ENCODE measurements at regions not wholly inside any gene's neighbourhood (a gene's known extent, or its start where the extent isn't known, plus 50 kb on each side); places are given as distances from the start of the nearest gene placed in this dataset.

DNA sequence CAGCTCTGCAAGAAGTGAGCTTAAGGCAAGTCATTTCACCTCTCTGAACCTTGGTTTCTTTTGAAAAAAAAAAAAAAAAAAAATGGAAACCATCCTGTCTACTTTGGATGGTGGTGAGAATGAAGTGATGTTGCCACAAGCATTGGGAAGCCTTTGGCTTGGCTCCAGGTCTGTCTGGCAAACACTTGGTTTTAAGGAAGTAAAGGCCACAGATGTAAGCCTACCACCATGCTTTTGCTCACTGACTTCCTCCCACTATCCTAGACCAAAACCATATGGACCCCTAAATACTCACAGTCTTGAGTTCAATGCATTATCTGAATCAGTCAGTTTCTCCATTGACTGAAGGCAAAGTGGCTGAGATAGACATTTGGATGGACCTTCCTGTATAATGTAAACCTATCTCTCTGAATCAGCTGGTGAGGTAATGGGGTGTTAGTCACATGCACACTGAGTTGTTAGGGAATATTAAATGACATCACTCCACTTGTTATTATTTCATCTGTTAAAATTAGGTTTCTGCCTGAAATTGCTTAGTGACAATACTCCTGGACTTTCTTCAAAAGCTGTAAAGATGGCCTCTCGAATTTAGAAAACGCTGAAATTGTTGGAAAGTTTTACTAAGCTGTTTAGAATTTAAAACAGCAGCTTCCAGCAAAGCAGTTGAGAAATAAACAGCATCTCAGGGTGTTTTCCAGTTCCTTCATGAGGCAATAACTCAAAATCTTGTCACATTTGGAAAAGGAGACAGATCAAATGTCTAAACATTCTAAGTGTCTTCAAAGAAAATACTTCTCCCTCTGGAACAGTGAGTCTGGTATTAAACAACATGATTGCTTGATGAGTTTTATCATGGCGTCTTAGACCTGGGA, 833.5 kb downstream of the DHX35 start:
- no peak for DNase-seq

DNA sequence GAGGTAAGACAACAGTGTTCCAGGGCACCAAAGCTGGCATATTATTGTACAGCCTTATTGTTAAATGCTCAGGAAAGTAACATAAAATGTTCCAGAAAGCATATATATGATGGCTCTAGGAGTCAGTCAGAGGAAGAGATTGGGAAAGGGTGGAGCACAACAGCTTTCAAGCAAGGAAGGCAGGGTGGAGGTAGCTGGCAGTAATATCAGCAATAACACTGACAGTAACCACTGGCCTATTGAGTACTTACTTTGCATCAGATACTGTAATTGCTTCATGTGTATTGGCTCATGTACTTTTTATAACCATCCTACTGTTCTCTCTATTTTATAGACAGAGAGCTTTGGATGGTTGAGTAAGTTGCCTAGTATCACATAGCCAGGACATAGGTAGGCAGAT, 830.2 kb downstream of the DHX35 start:
- DNase-seq, result no peak

- no peak for DNase-seq
Observed at GRCh38 chr20:39789411-39789810, 827.3 kb downstream of the DHX35 start.

GRCh38 chr20:39785252-39785917, 823.2 kb downstream of the DHX35 start:
- DNase-seq, result no peak

- DNase-seq, result no peak
Observed at GRCh38 chr20:39784693-39785092, 822.5 kb downstream of the DHX35 start.

DNA sequence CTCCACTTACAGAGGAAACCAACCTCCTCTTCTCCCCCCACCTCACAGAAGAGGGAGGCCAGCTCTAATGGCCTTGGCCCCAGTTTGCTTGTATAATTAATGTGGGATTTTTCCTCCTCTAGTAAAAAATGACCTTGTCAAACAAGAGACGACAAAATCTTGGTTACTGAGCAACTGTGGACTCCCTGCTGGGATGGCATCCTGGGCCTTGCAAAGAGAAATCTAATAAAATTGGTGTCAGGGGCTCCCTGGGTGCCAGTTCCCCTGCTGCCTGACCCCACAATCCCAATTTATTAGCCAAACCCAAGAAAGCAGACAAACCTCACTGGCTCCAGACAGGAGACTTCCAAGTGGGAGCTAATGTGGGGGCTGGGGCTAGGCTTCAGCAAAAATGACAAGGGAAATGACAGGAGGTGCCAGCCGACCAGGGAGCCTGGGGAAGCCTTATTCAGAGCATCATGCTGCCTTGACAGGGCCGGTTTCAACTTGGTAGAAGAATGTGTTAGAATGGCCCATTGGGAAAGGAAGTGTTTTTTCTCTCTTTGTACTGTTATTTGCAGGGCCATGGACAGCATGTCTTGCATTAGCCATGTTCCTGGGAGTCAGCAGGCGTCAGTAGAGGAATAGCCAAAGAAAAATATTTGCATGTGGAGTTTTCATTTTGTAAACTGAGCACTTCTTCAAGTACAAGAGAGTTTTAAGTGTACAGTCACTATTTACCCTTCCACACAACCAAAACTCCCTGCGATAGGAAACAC, 816.9 kb downstream of the DHX35 start:
- no peak for DNase-seq

DNA sequence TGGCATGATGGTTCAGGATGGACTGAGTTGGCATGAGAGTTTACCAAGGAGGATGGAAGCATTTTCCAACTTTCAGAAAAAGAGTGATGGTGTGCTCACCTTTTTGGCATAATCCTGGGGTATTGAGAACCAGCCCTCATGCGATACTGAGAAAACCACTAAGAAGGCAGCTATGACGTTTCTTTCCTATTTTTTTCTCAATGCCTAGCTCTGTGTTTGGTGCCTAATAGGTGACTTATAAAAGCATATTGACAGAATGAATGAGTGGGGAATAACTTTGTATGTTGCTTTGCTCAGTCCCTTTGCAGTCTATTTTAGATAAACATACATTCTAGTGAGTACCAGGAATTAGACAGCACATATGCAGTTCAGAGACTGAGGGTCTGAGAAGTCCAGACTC, 816.3 kb downstream of the DHX35 start:
- DNase-seq, result no peak

GRCh38 chr20:39777610-39778009, 815.5 kb downstream of the DHX35 start:
- no peak for DNase-seq

DNA sequence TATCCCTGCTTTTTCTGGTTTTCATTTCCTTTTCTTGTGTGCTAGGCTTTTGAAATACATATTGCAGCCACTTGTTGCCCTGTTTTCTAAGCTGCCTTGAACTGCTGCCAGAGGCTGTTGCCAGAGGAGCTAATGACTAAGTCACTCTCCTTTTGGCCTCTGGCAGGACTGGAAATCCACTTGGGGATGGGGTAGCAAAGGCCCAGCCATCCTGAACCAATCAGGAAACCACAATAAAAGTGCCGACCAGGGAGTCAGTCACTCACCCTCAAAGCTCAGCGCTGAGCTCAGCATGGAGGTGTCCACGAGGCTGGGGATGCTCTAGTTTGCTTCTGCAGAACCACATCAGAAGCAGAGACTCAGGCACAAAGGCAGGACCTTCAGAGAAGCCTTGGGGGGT, 813.0 kb downstream of the DHX35 start:
- DNase-seq, result no peak

DNA sequence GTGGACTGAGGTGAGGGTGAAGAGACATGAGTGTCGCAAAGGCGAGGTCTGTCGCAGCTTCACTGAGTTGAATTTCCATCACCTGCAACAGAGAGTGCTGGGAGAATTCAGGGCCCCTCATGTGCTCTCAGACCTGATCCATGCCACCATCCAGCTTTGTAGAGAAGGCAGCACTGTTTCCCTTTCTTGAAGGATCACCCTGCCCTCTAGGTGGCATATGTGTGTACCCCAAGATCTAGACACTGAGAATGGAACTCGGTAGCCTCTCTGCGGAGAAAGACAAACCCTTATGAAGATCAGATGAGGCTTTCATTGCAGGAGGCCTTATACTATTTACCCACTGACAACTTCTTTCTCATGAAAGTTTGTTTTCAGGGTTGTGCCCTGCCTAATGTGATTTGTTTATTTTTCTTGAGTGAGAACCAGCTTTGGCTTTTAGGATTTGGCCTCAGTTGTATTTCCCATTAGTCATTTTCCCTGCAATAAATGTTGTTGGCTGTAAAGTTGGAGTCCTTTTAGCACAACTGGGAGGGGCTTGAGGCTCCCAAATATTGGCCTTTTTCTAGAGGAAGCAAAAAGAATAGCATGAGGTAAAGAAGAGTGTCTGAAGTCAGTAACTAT, 811.3 kb downstream of the DHX35 start:
- DNase-seq, result no peak

GRCh38 chr20:39767352-39767751, 805.2 kb downstream of the DHX35 start:
- no peak for DNase-seq

- no peak for DNase-seq
Observed at GRCh38 chr20:39766333-39766732, 804.2 kb downstream of the DHX35 start.

- no peak for DNase-seq
Observed at GRCh38 chr20:39762716-39763115, 800.6 kb downstream of the DHX35 start.

DNA sequence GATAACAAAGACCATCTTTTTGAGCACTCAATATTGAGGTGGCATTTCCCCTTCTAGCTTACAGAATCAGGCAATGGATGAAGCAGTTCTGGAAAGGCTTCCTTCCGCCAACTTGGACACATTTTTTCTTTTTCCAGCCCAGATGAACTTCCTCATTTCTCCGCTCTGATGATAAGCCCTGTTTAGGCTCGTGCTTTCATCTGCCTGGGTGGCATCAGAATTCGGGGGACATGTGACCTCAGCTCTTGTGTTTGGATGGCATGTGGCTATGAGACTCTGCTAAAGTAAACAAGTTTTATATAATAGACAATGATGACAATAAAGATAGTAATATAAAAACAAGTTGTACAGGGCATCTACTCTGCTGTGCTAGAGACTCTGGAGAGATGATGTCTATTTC, 796.7 kb downstream of the DHX35 start:
- DNase-seq, result no peak

GRCh38 chr20:39756828-39757227, 794.7 kb downstream of the DHX35 start:
- no peak for DNase-seq

DNA sequence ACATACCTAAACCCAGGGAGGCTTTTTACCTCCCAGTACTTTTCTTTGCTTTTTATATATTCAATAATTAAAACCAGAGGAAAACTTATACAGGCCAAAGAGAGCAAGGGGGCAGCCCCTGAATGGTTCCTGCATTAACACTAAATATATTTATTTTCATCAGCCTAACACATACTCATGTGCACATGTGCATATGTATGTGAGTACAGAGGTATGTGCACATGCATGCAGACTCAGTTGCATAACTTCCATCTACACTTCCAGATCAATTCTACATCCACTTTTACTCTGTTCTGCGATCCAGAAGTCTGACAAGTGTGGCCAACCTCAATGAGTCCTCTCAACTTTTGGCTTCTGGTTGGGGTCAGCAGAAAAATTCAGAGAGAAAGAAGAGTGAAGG, 794.2 kb downstream of the DHX35 start:
- DNase-seq, result no peak

- no peak for DNase-seq
Observed at GRCh38 chr20:39752262-39752876, 790.2 kb downstream of the DHX35 start.

DNA sequence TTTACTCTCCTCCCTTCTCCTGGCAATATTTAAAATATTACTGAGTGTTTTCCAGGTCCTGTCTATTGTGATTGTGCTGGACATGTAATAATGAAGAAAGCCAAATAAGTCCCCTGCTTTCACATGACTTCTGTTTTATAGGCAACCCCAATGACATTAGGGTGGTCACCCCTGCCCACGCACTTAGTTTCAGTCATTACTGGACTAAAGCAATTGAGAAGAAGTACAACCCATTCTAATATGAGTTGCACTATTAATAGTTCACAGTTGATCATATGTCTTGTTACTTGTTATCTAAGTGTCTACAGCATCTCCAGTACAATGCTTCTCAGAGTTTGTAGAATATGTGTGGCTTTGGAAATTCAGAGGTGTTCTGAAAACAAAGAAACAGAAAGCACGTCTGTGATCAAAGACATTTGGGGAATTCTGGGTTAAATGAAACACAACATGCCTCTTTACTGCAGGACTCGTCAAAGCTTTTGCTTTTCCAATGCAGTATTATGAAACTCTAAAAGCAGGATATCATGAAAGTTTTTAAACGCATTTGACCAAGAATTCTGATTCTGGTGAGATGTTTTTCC, 789.5 kb downstream of the DHX35 start:
- no peak for DNase-seq

GRCh38 chr20:39745380-39745779, 783.2 kb downstream of the DHX35 start:
- no peak for DNase-seq

DNA sequence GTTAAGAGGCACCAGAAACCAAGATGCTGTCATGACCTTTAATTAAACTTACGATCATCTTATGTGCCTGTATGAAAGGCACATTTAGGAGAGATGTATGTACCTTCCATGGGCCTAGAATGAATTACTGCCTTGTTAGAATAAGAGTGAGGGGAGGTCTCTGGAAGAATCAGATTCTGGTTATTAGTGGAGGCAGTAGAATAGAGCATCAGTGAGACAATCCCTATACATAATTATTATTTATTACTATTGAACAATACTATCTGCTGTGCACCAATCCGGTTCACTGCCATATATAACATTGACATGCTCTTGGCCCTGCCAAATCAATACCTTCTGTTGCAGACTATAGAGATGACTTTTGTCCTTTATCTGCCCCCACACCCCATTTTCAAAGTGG, 776.5 kb downstream of the DHX35 start:
- DNase-seq, result no peak

GRCh38 chr20:39736434-39737327, 774.5 kb downstream of the DHX35 start:
- DNase-seq, result no peak
